OCI-LY3 (cell line): ENCODE measurements at regions not wholly inside any gene's neighbourhood (a gene's known extent, or its start where the extent isn't known, plus 50 kb on each side); places are given as distances from the start of the nearest gene placed in this dataset.

Experiments used
- H2AFZ ChIP-seq: fragments of 200-600, 300-600 bp; shearing (Covaris generic); 2 replicates; pipeline ENCODE4 v1.6.0; 2014; ENCODE audit warnings: antibody characterized with exemption, low read depth, low read length
- H3K27ac ChIP-seq: fragments of 200-600, 300-600 bp; sonication (generic); 2 replicates; pipeline ENCODE4 v1.5.1; 2014; ENCODE audit warnings: mild to moderate bottlenecking, low read length, moderate library complexity, mixed read lengths
- H3K27me3 ChIP-seq: fragments of 200-600, 300-600 bp; sonication (generic); 2 replicates; pipeline ENCODE4 v1.6.1; 2014; ENCODE audit warnings: low read depth, low read length, mixed read lengths
- H3K36me3 ChIP-seq: fragments of 200-600, 300-600 bp; sonication (generic); replicated peaks from 2 replicates; pipeline ENCODE3; 2014; ENCODE audit warnings: low read depth, low read length, mixed read lengths
- H3K4me1 ChIP-seq: fragments of 300-600, 200-600 bp; sonication (generic); 2 replicates; pipeline ENCODE4 v1.6.1; 2014; ENCODE audit warnings: low read length, mixed read lengths
- H3K4me2 ChIP-seq: fragments of 200-600, 300-600 bp; sonication (generic); 2 replicates; pipeline ENCODE4 v1.6.1; 2014; ENCODE audit warnings: low read length, mixed read lengths
- H3K4me3 ChIP-seq: fragments of 300-600, 200-600 bp; sonication (generic); 2 replicates; pipeline ENCODE4 v1.5.1; 2014; ENCODE audit warnings: antibody characterized with exemption, mild to moderate bottlenecking, low read length, moderate library complexity
- H3K79me2 ChIP-seq: fragments of 300-600, 200-600 bp; shearing (Covaris generic); 2 replicates; pipeline ENCODE4 v1.6.1; 2014; ENCODE audit warnings: mild to moderate bottlenecking, low read length, mixed read lengths
- H3K9ac ChIP-seq: fragments of 300-600, 200-600 bp; shearing (Covaris generic); 2 replicates; pipeline ENCODE4 v1.6.0; 2014; ENCODE audit warnings: mild to moderate bottlenecking, low read length, moderate library complexity
- H3K9me3 ChIP-seq: fragments of 200-600, 300-600 bp; shearing (Covaris generic); 2 replicates; pipeline ENCODE4 v1.6.1; 2014; ENCODE audit warnings: low read length, mixed read lengths; ENCODE audit not compliant: insufficient read depth
- H4K20me1 ChIP-seq: fragments of 200-600, 300-600 bp; sonication (generic); 2 replicates; pipeline ENCODE4 v1.6.1; 2016; ENCODE audit warnings: low read length, mixed read lengths; ENCODE audit not compliant: insufficient read depth
- CTCF ChIP-seq: fragments of 200-600, 300-600 bp; sonication (generic); IDR thresholded peaks from 2 replicates; pipeline ENCODE4 v1.5.1; 2014; ENCODE audit warnings: antibody characterized with exemption, low read length, low read depth
- EZH2phosphoT487 ChIP-seq: fragments of 200-600 bp; shearing (Covaris generic); IDR thresholded peaks from 2 replicates; pipeline ENCODE4 v1.6.1; 2018; ENCODE audit warnings: antibody characterized with exemption, mixed run types, low read depth

- H3K36me3 ChIP-seq: no peaks in the 10 kb centered on the region
- no peak overlapping the region for H3K4me2 ChIP-seq
- no peak overlapping the region for H3K9ac ChIP-seq
- no peaks in the 10 kb centered on the region for H3K27me3 ChIP-seq
- no peak for TF ChIP-seq CTCF
- no peak for TF ChIP-seq EZH2phosphoT487
- H4K20me1 ChIP-seq: no peaks in the 10 kb centered on the region
- H2AFZ ChIP-seq: no peak overlapping the region
- no peak overlapping the region for H3K4me3 ChIP-seq
- no peak overlapping the region for H3K27ac ChIP-seq
- no peaks in the 10 kb centered on the region for H3K79me2 ChIP-seq
- no peaks in the 10 kb centered on the region for H3K4me1 ChIP-seq
- no peaks in the 10 kb centered on the region for H3K9me3 ChIP-seq
Observed at GRCh38 chr18:14941256-14941655, 193.3 kb downstream of the ANKRD30B start.

GRCh38 chr18:14941792-14942191 is 193.8 kb downstream of the ANKRD30B start:
- no peak for TF ChIP-seq EZH2phosphoT487
- TF ChIP-seq CTCF: no peak
- H3K27ac ChIP-seq: no peak overlapping the region
- H3K4me2 ChIP-seq: no peak overlapping the region
- H4K20me1 ChIP-seq: no peaks in the 10 kb centered on the region
- H3K9ac ChIP-seq: no peak overlapping the region
- no peaks in the 10 kb centered on the region for H3K4me1 ChIP-seq
- H3K79me2 ChIP-seq: no peaks in the 10 kb centered on the region
- H3K36me3 ChIP-seq: no peaks in the 10 kb centered on the region
- H3K4me3 ChIP-seq: no peak overlapping the region
- H3K27me3 ChIP-seq: no peaks in the 10 kb centered on the region
- no peak overlapping the region for H2AFZ ChIP-seq
- H3K9me3 ChIP-seq: no peaks in the 10 kb centered on the region

- Histone ChIP-seq H3K36me3 (no peaks in the 10 kb centered on the region), H3K4me2 (no peak overlapping the region), H2AFZ (no peak overlapping the region), H4K20me1 (no peaks in the 10 kb centered on the region), H3K9me3 (no peaks in the 10 kb centered on the region), H3K4me3 (no peak overlapping the region), H3K9ac (no peak overlapping the region), H3K27me3 (no peaks in the 10 kb centered on the region), H3K27ac (no peak overlapping the region), H3K79me2 (no peaks in the 10 kb centered on the region), H3K4me1 (no peaks in the 10 kb centered on the region)
- no peak for TF ChIP-seq EZH2phosphoT487
- TF ChIP-seq CTCF: no peak
Observed at GRCh38 chr18:14942275-14942674, 194.3 kb downstream of the ANKRD30B start.

- no peaks in the 10 kb centered on the region for H3K36me3 ChIP-seq
- no peak overlapping the region for H3K4me3 ChIP-seq
- H3K4me1 ChIP-seq: no peaks in the 10 kb centered on the region
- no peak overlapping the region for H3K4me2 ChIP-seq
- no peaks in the 10 kb centered on the region for H3K27me3 ChIP-seq
- no peaks in the 10 kb centered on the region for H4K20me1 ChIP-seq
- no peaks in the 10 kb centered on the region for H3K9me3 ChIP-seq
- no peaks in the 10 kb centered on the region for H3K79me2 ChIP-seq
- TF ChIP-seq EZH2phosphoT487 (no peak), CTCF (no peak)
- H2AFZ ChIP-seq: no peak overlapping the region
- H3K27ac ChIP-seq: no peak overlapping the region
- no peak overlapping the region for H3K9ac ChIP-seq
Observed at GRCh38 chr18:14943486-14943885, 195.5 kb downstream of the ANKRD30B start.
